IPS-18c (cell line): ENCODE measurements at regions not wholly inside any gene's neighbourhood (a gene's known extent, or its start where the extent isn't known, plus 50 kb on each side); places are given as distances from the start of the nearest gene placed in this dataset.
"Not testable (repeated sequence)": the region's sequence is repeated elsewhere in the genome, so short reads cannot be mapped to it uniquely, and the experiment has no call there.

Experiments
- H3K4me3 ChIP-seq: 2 replicates; pipeline ENCODE4 v1.7.0; 2013; ENCODE audit warnings: low read depth, mild to moderate bottlenecking, low read length, moderate library complexity; ENCODE audit not compliant: insufficient read depth
- H3K9me3 ChIP-seq: one replicate; pipeline ENCODE4 v1.6.1; 2013; ENCODE audit warnings: mild to moderate bottlenecking, low read length, moderate library complexity; ENCODE audit not compliant: control insufficient read depth, insufficient read depth

DNA sequence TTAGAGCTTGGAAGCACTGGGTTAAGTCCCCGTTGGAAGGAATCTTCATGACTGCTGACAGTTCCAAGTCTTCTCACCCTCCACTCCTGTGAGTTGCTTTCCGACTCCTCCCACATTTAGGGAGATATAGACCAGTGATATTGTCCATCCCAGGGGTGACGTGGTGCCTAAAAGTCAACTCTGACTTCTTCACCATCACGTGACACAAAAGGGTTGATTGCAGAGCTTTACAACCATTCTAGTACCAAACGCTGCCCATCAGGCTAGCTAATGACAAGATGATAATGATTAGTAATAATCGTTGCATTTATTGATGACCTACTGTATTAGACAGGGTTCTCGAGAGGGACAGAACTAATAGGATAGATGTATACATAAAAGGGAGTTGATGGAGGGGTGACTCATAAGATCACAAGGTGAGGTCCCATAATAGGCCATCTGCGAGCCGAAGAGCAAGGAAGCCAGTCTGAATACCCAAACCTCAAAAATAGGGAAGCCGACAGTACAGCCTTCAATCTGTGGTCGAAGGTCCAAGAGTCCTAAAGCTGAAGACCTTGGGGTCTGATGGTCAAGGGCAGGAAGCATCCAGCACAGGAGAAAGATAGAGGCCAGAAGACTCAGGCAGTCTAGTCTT is 85.3 kb upstream of the CARD11 start:
- no peaks in the 10 kb centered on the region for H3K9me3 ChIP-seq
- no peak overlapping the region for H3K4me3 ChIP-seq

DNA sequence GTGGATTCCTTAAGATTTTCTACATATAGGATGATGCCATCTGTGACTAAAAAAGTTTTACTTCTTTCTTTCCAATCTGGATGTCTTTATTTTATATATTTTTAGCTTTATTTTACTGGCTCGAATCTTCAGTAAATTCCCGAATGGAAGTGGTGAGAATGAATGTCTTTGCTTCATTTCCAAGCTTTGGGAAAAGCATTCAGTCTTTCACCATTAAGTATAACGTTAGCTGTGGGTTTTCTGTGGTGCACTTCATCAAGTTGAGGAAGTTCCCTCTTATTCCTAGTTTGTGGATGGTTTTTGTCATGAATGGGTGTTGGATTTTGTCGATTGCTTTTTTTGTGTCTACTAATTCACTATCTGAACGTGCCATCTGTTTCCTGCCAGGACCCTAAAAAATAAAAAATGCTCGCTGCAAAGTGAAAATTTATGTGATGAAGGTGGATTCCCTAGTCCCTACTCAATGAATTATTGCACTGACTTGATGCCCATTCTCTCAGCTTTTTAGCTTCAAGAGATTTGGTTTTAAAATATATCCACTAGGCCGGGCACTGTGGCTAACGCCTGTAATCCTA is 90.2 kb upstream of the CARD11 start:
- Histone ChIP-seq H3K9me3 (no peaks in the 10 kb centered on the region), H3K4me3 (no peak overlapping the region)

DNA sequence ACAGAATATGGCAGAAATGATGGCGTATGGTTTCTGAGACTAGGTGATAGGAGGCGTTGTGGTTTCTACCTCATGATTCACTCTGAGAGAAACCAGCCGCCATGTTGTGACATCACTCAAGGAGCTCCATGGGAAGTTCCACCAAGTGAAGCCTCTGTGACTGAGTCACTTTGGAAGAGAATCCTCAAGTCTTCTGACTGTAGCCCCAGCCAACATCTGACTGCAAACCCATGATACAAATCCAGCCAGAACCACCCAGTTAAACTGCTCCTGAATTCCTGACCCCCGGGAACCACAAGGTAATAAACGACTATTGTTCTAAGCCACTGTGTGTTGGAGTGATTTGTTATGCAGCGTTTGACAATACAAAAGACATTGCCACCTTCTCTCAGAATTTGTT is 91.1 kb upstream of the CARD11 start:
- Histone ChIP-seq H3K4me3 (no peak overlapping the region), H3K9me3 (no peaks in the 10 kb centered on the region)

DNA sequence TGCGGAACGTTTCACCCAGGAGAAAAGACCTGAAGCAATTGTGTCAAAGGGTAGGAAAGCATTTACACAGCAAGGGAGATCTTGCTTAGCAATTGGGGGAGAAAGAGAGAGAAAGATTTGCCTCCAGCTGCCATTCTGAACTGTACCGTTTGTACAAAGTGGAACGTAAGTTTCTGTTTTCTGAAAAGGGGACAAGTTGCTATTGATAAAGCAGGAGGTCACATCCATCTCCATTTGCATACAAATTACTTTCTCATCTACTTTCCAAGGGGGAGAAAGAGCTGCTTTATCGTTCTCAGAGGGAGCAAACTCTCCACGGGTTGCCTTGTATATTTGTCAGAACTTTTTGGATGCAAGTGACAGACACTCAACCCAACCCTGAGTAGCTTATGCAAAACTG is 92.0 kb upstream of the CARD11 start:
- Histone ChIP-seq H3K9me3 (no peaks in the 10 kb centered on the region), H3K4me3 (no peak overlapping the region)

DNA sequence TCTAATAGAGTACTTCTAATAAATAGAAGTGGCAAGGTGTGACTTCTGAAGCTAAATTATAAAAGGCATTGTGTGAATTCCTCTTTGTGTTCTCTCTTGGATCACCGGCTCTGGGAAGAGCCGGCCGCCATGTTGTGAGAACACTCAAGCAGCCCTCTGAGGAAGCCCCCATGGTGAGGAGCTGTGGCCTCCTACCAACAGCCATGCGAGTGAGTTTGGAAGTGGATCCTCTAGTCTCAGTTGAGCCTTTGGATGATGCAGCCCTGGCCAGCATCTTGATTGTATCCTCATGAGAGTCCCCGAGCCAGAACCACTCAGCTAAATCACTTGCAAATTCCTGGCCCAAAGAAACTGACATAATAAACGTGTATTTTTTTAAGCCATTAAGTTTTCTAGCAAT is 94.5 kb upstream of the CARD11 start:
- no peaks in the 10 kb centered on the region for H3K9me3 ChIP-seq
- H3K4me3 ChIP-seq = no peak overlapping the region

DNA sequence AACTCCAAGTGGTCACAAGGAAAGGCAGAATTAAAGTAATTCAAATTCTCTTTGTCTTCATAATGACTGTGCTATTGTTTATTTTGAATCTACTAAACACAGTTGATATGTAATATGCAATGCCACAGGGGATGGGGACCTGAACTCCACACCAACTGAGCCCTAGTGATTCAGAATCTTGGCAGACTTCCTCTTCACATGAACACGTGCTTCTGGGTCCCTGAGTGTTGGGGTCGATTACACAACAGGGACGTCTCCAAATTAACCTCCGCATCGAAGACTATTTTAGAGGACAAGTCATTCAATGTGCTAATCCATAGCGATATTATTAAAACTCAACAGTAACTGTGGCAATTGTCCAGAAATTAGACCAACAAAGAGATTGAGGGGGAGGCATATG is 95.3 kb upstream of the CARD11 start:
- Histone ChIP-seq H3K4me3 (no peak overlapping the region), H3K9me3 (no peaks in the 10 kb centered on the region)

DNA sequence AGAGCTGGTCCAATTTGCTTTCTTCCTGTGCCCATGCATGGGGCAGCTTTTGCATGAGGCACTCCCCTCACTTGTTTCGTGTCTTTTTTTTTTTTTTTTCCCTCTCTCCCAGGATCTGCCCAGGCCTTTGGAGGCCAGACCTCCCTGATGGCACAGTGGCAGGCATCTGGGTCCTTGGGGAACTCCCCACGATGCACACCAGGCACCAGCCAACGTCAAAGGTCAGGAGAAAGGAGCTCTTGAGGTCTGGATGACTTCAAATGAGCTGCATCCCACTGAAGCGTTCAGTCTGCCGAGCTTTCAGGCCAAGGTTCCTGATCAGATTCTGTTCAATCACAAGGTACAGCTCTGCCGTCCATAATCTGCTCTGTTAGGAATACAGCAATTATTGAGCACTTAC is 97.2 kb upstream of the CARD11 start:
- Histone ChIP-seq H3K9me3 (no peaks in the 10 kb centered on the region), H3K4me3 (no peak overlapping the region)

DNA sequence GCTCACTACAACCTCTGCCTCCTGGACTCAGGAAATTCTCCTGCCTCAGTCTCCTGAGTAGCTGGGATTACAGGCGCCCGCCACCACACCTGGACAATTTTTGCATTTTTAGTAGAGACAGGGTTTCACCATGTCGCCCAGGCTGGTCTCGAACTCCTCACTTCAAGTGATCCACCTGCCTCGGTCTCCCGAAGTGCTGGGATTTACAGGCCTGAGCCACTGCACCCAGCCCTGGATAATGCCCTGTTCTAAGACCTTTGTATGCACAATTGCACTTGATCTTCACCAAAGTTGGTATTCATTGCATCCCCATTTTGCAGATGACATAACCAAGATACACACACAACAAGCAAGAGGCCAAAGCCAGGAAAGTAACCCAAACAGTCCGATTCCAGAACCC is 97.7 kb upstream of the CARD11 start:
- Histone ChIP-seq H3K9me3 (no peaks in the 10 kb centered on the region), H3K4me3 (no peak overlapping the region)

DNA sequence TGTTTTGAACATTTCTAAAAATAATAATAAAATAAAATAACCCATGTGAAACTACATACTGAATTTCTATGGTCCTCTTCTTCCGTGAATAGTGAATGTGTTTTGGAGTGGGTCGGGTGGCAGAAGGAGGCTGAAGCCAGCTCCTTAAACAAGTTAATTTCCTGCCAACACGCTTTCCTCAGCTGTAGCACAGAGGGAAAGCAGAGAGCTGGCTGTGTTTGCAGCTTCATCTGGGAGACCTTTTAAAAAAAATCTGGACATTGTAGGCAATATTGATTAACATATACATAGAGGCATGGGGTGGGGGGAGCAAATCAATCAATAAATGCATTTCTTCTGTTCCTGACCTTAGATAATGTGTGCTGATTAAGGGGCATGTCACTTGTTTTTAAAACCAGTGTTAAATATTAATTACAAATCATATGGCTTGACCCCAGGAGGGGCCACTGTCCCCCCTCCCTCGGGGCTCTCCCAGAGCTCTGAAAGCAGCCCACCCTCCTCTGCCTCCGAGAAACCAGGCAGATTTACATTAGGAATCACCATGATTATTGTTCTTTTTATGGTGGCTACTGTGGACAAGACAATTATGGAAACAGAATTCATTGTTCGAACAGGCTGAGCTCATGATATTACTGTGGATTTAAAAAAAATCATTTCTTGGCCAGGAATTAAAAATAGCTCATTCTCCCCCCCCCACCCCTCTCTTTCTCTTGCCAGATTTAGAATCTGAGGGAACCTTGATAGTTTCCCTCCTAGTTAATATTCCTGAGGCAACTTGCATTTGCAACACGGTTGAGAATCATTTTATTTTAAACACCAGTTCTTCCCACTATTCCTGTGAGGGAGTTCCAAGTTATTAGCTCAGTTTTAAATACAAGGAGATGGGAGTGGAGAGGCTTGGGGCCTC is 100.5 kb upstream of the CARD11 start:
- Histone ChIP-seq H3K9me3 (no peaks in the 10 kb centered on the region), H3K4me3 (no peak overlapping the region)

DNA sequence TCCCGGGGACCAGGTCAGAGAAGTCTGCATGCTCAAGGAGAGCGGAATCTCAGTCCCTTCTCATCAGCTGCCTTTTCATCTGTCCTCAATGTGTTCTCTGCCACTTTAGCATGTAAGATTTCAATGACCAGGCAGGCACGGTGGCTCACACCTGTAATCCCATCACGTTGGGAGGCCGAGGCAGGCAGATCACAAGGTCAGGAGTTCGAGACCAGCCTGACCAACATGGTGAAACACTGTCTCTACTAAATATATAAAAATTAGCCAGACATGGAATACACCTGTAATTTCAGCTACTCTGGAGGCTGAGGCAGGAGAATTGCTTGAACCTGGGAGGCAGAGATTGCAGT is 101.1 kb upstream of the CARD11 start:
- not testable (repeated sequence) for H3K9me3 ChIP-seq, H3K4me3 ChIP-seq

DNA sequence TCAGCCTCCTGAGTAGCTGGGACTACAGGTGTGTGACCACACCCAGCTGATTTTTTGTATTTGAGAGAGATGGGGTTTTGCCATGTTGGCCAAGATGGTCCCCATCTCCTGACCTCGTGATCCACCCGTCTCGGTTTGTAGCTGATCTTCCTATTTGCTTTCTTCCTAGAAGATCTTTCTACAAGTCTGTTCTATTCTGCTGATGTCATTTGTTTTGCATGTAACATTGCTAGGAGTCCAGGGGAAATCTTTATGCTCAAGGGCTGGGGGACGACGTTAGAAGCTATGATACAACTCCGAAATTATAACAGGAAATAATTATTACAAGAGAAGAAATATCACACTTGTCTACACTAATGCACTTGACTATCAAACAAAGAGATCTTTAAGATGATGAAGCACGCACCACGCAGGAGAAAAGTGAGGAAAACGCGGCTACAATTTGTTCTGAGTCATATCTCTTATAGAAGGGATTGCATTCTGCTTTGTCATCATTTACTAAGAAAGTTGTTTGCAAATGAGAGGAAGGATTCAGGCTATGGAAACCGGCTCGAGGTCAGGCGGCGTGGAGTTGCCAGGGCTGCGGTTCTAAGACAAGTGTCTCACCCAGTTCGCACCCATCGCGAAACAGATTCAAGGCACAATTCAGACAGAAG is 103.0 kb upstream of the CARD11 start:
- Histone ChIP-seq H3K9me3 (no peaks in the 10 kb centered on the region), H3K4me3 (no peak overlapping the region)

DNA sequence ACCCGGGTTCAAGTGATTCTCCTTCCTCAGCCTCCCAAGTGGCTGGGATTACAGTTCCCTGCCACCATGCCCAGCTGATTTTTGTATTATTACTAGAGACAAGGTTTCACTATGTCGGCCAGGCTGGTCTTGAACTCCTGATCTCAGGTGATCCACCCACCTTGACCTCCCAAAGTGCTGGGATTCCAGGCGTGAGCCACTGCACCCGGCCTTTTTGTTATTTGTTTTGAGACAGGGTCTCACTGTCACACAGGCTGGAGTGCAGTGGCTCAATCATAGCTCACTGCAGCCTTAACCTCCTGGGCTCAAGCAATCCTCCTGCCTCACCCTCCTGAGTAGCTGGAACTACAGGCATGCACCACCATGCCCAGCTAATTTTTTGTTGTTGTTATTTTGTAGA is 104.8 kb upstream of the CARD11 start:
- H3K9me3 ChIP-seq, H3K4me3 ChIP-seq: not testable (repeated sequence)

DNA sequence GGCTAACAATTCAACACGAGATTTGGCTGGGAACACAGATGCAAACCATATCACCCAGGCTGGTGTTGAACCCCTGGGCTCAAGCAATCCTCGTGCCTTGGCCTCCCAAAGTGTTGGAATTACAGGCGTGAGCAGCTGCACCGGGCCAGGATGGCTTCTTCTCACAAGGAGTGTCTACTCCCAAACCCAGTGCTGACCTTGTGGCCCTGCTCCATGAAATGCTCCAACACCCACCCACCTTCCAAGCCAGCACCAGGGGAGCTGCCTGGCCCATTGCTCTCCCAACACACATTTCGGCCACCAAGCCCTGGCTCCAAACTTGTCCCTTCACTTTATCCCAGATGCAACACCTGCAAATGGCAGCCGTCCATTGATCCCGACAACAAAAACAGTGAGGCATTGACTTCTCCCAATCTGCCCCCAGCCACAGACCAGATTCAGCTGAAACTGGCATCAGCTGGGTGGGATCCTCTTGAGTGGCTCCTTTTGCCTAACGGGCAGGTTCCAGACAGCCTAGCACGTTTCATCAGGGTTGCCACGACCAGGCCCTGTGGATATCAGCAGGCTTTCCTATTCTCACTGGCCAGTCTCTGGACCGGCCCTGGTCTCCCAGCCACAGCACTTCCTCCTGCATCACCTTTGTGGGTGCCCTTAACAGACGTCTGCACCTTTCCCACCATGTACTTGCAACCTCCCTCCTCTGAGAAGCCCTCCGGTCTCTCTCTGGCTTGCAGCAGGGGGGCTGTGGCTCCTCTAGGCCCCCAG is 105.7 kb upstream of the CARD11 start:
- Histone ChIP-seq H3K4me3 (no peak overlapping the region), H3K9me3 (no peaks in the 10 kb centered on the region)

DNA sequence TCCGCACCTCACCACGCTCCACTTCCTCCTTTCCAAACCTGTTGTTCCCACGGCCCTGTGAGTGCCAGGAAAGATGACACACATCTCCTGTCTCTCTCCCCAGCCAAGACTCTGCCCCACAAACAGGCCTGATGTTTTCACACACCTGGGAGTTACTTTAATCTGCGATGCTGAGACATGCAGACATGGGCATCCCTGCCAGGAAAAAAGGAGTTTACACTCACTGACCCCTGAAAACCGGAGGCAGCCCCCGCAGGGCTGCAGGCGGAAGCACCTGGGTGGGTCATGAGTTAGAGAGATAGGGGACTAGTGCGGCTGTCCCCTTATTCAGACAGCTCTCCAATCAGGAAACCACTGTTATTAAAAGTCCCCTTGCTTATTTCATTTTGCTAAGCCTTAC is 106.4 kb upstream of the CARD11 start:
- Histone ChIP-seq H3K4me3 (no peak overlapping the region), H3K9me3 (no peaks in the 10 kb centered on the region)

DNA sequence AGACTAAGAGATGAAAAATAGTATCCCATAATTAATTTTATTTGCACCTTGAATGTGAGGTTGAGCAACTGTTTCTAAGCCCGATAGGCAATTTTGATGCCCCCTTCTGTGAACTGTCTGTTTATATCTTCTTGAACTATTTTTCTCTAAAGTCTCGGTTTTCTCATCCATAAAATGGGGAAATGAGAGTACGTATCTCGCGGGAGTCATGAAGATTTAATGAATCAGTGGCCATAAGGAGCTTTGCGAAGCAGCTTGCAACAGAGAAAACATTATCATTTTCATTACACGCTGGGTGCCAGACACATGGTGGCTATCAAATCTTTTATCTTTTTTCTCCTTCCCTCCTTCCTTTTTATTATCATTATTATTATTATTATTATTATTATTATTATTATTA is 108.1 kb upstream of the CARD11 start:
- H3K4me3 ChIP-seq = no peak overlapping the region
- H3K9me3 ChIP-seq = no peaks in the 10 kb centered on the region

DNA sequence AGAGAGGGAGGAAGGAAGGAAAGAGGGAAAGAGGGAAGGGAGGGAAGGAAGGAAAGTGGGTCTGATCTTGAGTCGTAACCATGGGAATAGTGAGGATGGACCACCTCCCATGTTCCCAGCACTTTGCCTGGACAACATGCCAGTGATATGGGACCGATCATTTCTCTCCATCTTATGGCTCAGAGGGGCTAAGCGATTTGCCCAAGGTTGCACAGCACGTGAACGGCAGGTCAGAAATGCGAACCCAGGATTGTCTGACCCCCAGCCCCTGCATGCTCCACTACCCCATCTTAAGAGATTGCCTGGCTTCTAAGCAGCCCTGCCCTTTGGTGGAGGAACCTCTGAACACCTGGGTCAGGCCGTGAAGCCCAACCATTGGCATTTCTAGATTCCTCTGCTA is 109.0 kb upstream of the CARD11 start:
- no peak overlapping the region for H3K4me3 ChIP-seq
- H3K9me3 ChIP-seq = no peaks in the 10 kb centered on the region

DNA sequence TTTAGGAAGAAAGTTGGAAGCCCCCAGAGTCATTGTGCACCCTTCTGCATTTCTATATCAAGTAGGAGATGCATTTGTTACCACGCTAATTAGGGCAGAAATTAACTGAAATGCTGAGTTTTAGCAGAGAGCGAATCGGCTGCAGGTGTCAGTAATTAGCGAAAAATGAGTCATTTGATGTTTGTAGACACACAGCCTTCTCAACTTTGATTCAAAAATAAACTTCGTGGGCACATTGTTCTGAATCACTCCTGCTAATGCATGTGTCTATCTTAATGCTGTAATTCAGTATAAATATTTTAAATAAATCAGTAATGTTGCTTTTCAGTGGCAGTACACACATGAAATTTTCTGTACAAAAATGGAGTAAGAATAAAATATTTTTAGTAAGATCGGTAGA is 109.5 kb upstream of the CARD11 start:
- no peak overlapping the region for H3K4me3 ChIP-seq
- H3K9me3 ChIP-seq = no peaks in the 10 kb centered on the region
